NCI-H1417 (cell line): ENCODE measurements at regions not wholly inside any gene's neighbourhood (a gene's known extent, or its start where the extent isn't known, plus 50 kb on each side); places are given as distances from the start of the nearest gene placed in this dataset.
A peak's percentile ranks its signal among the peaks of the same experiment; 100 is the strongest.
"Not testable (repeated sequence)": the region's sequence is repeated elsewhere in the genome, so short reads cannot be mapped to it uniquely, and the experiment has no call there.

Experiments
- DNase-seq, 3 experiments: peaks; one replicate each; lab custom pipeline; 2025; lab: John Stamatoyannopoulos, UW

DNA sequence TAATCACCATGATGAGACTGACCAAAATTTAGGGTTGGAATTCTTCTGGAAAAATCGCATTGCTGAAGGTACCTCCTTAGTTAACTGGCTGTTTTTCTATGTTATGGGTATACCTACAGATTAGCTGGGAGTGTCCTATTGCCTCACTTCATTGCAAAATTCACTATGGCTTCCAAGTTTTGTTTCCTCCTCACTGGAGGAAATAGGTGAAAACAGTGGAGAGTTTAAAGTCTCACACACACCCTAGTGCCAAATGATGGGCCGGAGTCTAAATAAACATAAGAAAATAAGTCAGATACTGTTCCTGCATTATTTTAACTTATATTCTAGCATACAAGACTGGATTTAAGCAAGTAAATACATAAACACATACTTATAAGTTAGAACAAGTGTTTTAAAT is 98.2 kb downstream of the AHR start:
- no peak for DNase-seq

DNA sequence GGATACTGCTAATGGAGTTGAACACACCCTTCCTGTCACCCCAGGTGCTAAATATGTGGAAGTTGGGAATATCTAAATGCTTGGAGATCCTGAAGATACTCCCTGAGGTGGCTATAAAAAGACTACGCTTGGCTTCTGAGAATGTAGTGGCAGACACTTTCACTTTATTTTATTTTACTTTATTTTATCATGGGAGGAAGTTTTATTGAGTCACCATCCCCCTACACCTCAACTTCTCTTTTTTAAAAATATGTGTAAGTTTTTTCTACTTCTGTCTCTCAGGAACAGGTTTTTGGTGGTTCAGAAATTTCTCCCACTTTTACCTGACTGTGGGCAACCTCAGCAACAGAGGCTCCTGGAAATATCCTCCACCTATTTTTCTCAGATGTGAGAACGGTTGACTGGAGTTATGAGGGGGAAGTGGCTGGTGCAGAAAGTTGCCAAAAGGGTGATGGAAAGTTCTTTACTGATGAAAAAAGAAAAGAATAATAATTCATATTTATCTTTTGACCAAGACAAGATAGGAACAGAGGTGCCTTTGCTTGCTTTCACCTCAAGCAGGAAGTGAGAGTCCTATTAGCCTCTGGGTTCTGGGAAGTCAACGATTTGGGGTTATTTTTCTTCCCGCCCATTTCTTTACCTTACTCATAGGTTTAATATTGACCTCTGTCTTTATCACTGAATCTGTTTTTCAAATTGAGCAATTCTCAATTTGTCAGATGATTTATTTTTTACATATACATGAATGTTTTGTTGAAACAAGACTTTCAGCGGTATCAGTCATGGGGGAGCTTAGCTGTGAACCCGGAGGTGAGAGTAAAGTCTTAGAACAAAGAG is 103.6 kb downstream of the AHR start:
- DNase-seq: no peak

DNA sequence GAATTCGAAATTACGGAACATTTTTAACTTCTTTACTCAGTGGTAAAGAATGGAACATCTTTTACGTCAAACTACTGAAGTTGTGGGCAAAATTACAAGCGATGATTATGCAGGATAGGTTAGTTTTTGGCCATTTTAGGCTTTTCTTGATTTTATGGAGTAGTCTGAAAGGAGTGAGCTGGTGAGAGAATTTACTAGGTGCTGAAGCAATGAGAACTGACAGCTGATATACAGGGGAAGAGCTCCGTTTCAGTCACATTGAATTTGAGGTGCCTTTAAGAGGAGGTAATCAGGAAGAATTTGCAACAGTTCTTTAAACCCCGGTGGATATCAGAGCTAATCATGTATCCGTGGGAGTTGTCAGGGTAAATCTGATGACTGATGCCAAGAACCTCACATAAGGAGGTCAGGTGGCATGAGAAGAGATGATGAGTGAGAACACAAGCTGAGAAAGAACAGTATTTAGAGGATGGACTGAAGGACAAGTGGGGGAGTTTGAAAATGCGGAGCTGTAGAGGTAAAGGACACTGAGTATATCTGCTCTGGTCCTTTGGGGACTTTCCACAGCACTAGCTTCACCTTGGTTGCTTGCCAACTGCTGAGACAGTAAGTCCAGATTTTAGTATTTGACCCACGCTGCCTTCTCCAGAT is 104.3 kb downstream of the AHR start:
- DNase-seq: no peak

DNA sequence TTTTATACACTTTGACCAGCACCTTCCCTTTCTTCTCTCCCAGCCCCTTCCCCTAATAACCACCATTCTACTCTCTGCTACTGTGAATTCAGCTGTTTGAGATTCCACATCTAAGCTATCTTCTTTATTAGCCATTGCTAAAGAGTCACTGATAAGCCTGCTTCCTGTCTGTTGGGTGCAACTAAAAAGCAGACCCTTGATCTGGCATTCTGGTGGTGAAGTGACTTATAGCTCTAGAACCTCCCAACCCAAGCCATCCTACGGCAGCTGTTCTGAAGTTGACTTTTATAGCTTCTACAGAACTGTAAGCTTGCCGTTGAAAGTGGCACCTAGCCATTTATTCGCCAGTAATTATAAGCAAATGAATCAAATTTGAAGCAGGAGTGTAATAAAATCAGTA is 105.6 kb downstream of the AHR start:
- DNase-seq: no peak

DNA sequence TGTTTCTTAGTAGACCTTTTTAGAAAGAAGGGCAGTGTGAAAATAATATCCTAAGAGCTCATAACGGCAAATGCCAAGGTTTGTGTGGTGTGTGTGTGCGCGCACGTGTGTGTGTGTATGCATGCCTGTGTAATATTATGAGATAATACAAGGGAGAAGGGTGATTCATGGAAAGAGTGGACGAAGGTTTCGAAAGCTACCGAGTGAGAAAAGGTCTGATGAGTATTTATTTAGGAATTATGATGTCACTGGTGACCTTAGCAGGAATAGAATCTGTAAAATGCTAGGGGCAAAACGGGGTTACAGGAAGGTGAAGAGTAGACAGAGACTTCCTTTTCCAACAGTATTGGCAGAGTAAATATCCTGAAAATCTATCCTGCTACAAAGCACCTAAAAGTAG is 107.3 kb downstream of the AHR start:
- DNase-seq: no peak

DNA sequence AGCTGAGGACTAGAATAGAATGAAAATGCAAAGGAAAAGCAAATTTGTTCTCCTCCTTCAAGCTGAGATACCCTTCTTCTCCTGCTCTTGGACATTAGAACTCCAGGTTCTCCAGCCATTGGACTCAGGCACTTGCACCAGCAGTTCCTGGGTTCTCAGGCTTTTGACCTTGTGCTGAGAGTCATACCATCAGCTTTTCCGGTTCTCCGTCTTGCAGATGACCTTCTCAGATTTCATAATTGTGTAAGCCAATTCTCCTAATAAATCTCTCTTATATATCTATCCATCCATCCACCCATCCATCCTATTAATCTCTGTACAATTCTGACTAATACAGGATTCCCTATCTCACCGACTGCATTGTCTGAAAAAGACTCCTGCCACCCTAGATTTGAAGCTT is 108.3 kb downstream of the AHR start:
- DNase-seq: no peak

DNA sequence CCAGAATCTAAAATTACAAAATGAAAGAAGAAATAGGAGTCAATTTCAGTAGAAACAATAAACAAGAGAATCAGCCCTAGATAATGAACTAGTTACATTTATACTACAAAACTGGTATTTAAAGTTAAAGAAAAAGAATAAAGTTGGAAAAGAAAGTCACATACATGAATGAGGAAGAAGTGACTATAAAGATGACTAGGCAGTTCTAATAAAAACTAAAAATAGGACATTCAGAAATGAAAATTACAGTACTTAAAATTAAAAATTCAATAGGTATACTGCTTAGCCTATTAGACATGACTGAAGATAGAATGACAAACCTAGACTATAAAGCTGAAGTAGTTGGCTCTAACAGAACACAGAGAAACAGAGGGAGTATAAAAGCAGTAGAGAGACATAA is 108.8 kb downstream of the AHR start:
- DNase-seq: no peak

DNA sequence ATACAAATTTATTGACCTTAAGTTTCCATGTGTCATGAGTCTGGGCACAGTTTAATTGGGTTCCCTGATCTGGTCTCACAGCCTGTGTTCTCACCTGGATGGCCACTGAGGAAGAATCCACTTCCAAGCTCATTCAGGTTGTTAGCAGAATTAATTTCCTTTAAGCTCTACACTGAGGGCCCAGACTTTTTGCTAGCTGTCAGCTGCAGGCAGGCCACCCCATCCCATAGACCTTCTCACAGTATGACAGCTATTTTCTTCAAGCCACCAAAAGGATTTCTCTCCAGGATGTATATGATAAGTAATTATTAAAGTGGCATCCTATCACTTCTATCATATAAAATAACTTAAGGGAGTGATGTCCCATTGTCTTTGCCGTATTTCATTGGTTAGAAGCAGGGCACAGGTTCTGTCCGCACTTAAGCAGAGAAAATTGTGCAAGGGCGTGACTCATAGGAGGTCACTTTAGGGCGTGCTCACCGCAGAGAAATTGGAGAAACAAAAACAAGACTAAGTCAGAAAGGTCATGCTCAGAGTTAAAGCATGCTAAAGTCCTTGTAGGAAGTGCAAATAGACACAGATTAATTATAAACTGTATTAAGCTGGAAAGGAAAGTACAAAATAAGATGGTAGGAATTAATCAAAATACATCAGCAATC is 109.9 kb downstream of the AHR start:
- DNase-seq: no peak

DNA sequence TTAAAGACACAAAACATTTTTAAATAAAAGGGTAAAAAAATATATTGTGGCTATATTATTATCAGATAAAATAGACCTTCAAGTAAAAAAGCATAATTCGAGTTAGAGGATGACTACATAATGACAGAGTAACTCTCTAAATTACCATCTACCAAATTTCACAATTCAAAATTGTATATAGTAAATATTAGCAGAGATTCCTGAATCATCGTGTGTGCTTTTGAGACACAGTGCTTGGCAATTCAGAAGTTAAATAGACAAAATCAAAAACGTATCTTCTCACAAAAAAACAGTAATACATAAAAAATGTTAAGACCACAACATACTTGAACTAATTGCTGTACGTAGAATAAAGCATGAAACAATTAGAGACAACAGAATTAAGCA is 110.4 kb downstream of the AHR start:
- DNase-seq: no peak

DNA sequence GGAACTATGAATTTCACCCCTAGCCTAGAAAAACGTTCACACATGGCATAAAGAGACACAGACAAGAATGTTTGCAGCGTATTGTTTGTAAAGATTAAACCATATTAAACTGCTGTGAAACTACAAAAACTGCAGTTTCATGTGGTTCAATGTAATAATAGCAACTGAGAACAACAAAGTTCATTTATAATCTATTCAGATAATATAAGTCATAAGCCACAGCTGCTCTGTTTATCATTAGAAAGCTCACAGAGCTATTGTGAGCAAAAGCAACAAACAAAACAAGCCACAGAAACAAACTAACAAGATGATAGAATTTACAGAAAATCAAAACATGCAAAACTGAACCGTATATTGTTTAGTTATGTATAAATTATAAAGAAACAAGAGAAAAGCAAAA is 113.5 kb downstream of the AHR start:
- no peak for DNase-seq

DNA sequence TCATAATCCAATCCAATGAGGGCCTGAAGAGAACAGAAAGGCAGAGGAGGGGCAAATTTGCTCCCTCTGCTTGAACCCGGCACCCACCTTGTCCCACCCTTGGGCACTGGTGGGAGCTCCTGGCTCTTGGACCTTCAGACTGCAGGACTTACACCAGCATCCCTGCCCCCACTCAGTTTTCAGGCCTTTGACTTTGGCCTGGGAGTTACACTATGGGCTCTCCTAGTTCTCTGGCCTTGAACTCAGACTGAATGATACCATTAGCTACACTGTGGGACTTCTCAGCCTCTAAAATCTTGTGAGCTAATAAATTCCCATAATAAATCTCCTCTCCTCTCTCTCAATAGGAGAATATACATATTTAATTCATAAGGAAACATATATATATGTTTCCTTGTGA is 114.4 kb downstream of the AHR start:
- no peak for DNase-seq

DNA sequence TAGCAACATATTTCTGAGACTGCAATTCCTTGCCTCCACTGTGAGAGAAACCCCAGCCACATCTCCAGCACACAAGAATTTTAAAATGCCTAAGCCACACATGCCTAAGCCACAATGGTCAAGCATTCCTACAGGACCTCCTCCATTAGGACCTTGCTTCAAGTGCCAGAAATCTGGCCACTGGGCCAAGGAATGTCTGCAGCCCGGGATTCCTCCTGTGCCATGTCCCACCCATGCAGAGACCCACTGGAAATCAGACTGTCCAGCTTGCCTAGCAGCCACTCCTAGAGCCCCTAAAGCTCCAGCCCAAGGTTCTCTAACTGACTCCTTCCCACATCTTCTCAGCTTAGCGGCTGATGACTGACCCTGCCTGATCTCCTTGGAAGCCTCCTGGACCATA is 117.5 kb downstream of the AHR start:
- no peak for DNase-seq

DNA sequence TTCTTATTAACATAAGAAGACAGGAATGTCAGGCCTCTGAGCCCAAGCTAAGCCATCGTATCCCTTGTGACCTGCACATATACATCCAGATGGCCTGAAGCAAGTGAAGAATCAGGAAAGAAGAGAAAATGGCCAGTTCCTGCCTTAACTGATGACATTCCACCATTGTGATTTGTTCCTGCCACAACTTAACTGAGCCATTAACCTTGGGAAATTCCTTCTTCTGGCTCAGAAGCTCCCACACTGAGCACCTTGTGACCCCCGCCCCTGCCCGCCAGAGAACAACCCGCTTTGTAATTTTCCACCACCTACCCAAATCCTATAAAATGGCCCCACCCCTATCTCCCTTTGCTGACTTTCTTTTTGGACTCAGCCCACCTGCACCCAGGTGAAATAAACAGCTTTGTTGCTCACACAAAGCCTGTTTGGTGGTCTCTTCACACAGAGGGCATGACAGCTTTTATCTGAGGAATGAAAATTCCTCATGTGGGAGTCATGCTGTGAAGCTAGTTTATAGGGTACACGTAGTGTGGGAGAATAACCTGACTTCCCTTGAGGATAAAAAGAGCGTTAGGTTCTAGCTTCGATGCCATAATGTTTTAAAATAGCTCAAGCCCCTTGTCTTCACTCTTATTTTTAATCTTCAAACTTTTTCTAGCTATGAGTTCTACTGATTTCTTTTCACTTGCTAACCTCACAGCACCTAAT is 122.0 kb downstream of the AHR start:
- not testable (repeated sequence) for DNase-seq

DNA sequence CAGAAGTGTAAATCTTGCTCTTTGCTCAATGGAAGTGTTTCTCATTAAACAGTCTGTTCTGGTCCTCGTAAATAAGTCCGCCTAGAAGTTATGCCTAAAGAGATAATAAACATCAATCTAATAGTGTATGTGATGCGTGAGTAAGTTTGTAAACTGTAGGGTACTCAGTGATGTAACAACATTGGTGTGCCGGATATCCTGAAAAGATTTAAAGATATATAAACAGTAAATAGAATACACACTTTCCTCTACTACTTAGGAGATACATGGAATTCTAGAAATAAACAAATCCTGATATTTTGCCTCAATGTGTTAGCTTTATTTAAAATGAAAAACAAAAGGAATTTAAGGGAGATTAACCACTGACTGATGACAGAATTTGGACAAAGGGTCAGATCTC is 123.5 kb downstream of the AHR start:
- DNase-seq: no peak

DNA sequence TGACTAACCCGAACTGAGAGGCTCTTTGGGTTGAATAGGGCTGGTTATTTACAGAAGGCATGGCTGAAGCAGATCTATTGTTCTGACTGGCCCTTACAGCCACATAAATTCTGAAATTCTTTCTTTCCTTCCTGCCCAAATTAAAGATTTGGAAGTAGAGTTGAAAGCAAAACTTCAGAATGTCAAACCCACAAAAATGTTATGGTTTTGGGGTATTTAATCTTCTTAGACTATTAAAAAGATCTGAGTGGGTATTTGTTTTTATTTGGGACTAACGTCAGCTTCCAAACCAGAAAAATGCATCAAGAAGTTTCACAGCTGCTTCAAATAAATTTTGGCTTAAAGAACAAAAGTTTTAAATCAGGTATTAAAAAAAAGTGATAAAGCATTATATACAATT is 124.5 kb downstream of the AHR start:
- DNase-seq: no peak

DNA sequence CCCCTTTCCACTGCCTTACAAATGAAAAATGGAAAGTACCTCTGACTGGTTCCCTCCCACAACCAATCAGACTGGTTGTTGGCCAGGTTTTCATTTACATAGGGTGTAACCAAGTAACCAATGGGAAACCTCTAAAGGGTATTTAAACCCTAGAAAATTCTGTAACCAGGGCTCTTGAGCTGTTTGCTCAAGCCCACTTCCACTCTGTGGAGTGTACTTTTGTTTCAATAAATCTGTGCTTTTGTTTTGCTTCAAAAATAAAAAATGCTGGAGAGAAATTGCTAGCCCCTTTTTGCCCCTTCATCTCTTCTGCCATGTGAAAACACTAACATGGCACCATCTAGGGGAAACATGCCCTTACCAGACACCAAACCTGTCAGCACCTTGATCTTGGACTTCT is 129.5 kb downstream of the AHR start:
- no peak for DNase-seq

DNA sequence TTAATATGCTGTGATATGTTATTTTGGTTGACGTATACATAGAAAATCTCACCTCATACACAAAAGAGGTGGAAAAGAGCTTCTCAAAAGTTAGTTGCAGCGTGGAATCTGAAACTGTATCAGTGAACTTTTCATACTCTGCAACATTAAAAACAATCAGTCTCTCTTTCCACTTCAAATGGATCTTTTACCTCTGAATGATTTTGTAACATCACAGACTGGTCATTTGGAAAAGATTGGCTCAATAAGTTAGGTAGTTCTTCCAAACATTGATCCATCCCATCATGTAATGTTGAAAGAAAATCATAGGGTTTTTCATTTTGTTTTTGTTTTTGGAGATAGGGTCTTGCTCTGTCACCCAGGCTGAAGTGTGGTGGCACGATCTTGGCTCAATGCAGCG is 131.1 kb downstream of the AHR start:
- no peak for DNase-seq

DNA sequence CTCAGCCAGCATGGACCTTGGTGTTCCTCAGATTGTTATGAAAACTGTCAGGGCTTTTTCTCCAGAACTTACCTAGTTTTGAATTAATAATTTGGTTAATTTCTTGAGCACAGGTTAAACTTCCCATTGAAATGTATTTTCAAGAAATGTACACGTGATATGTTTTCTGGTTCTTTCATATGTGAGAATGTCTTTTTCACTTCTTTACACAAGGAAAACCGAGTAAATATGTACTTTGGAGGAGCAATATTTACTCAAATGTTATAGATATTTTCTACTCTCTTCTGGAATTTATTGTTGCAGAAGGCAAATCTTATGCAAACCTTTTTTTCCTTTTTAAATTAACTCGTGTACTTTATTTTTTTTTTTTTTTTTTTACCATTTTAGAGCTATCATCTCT is 134.3 kb downstream of the AHR start:
- no peak for DNase-seq

DNA sequence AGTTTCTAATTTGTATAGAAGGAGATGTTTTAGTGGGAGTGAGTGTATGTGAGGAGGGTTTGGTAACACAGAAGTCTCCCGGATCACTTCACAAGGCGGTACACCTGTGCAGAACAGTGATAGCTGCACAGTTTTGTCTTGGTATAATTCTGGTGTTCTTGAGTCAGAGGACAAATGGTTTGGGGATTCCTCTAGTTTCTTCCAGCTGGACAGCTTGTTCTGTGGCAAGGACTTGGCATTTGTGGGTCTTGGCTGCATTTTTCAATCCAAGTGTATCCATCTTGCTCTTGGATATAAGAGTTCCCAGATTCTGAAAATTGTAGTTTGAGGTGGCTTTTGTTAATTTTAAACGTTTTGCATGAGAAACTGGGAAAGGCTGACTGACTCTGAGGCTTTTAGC is 135.7 kb downstream of the AHR start:
- no peak for DNase-seq

DNA sequence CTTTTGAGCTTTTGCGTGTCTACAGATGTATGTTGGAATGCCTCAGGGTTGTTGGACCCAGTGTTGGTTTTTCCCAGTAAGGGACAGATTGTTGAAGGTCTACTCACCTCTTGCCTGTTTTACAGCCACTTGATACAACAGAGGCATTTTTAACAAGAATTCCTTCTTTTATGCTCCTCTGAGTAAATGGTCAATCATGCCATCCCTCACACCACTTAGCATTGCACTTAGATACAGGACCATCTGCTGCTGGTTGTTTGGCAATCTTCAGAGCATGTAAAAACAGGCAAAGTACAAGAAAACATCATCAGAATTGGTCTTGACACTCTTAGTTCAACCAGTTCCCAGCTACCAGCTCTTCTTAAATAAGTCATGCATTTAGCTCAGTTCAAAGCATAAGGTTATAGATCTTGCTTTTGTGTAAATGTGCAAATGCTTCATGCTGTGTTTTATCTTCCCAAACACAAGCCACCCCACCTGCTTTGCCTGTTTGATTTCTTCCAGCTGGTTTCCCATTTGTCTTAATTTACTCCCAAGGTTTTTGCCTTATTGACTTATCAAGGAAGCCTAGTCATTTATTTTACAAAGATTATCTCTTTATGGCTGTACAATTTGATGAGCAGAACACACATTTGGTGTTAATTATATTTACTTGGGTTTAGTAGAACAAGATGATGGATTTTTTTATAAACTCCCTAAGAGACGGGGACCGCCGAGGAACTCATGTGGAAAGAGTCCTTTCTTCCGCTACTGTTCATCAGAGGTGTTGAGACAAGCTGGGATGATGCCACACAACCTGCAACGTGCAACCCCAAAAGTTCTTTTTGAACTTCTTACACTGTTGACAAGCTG is 136.6 kb downstream of the AHR start:
- DNase-seq: peak; percentile 41 to 69 (median 53)

DNA sequence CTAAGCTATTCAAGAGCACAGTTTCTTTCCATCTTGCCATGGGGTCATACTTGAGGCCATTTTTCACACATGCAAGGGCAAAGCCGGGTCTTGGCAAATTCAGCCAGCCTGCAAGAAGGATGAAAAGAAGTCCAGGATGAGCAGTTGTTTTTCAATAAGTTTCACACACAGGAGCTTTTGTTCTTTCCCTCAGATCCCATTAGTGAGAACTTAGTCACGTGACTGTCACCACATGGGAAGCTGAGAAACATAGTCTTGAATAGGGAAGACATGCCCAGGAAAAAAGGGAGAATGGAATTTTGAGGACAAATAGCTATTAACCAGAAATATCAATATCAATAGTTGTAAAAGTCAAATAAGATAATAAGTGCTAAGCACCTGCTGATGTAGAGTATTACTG is 137.7 kb downstream of the AHR start:
- DNase-seq: peak in 1 of 3 experiments; percentile 25

DNA sequence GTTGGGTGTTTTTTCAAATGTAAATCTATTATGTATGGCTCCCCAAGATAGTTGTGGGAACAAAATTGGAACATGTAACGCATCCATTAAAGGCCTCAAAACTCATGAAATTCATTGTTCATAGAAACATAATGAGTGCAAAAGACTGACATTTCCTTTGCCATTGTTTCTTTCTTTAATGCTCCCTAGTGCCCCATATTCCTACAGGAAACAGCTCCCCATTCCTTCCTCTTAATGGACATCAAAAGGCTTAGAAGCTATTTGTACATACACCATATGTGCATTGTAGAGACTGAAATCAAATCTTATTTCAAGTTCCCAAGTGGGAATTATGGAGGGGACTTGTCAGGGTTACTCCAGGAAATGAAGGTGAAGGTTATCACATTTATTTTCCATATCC is 139.1 kb downstream of the AHR start:
- no peak for DNase-seq
